Pancreas (tissue), 10 donors: ENCODE measurements at regions not wholly inside any gene's neighbourhood (a gene's known extent, or its start where the extent isn't known, plus 50 kb on each side); places are given as distances from the start of the nearest gene placed in this dataset.

Source experiments
- ATAC-seq, 4 donors: fragments of 200-7000 bp; cut with Tn5 transposase; one replicate each; pipeline versions ENCODE4 v1.8.0 to v1.9.1; 2020; ENCODE audit warnings: mild to moderate bottlenecking in 4 of 4, moderate library complexity in 4 of 4
- DNase-seq, 6 donors: peaks; one replicate each; pipeline ENCODE4 v3.0.0-alpha.2; 2020
- FAIRE-seq: peaks from 2 replicates; lab custom pipeline; 2012; peaks lifted over from hg19 to GRCh38; lab: Jason Lieb, UNC
- H3K27ac ChIP-seq, 4 donors: fragments of 200-600 bp; sonication (generic); 1 replicate in 3 of 4; 2 replicates in 1 of 4; pipeline versions ENCODE4 v1.5.0 to v1.8.0; 2020
- H3K27me3 ChIP-seq, 4 donors: fragments of 200-600 bp; one replicate each; pipeline ENCODE4 v1.8.0; 2021
- H3K36me3 ChIP-seq, 3 donors: fragments of 200-600 bp; sonication (generic) in 1 of 3; one replicate each; pipeline versions ENCODE4 v1.5.0 to v1.8.0; 2020 to 2021
- H3K4me1 ChIP-seq, 3 donors: fragments of 200-600 bp; one replicate each; pipeline ENCODE4 v1.8.0; 2021
- H3K4me3 ChIP-seq, 4 donors: fragments of 200-600 bp; sonication (generic) in 2 of 4; one replicate each; pipeline versions ENCODE4 v1.5.0 to v1.8.0; 2020 to 2021
- H3K9me3 ChIP-seq, 4 donors: fragments of 200-600 bp; one replicate each; pipeline ENCODE4 v1.8.0; 2021
- WGBS, 2 donors: extraction: QIAGEN DNeasy Blood & Tissue Kit; methylation state at CpG; one replicate each; pipeline ENCODE4 v1.1.7; 2013; 5-methylcytosine and 5-hydroxymethylcytosine counted together
- intact Hi-C, 3 donors: fragments of 100-400 bp; cut with DNase I; formaldehyde crosslinking; loops; one replicate each; pipeline versions ENCODE4 v1.11.1 to v1.14.2; 2022
- TF ChIP-seq, protein P1 (sequence below), 4 donors: fragments of 200-600 bp; sonication (generic) in 3 of 4; IDR thresholded peaks; one replicate each; pipeline versions ENCODE4 v1.5.0 to v1.8.0; 2021; ENCODE audit warnings: antibody characterized with exemption in 4 of 4
- donor health status: healthy with polysubstance abuse.
- donor health status: DM: no; HTN: no; CAD: no; lungs with moderate emphysema.
- donor health status: DM: no; HTN: no; CAD: no.
- donor health status: control.
- donor health status: control.
- donor health status: Bipolar disorder and iron deficiency.
- donor health status: DM: yes; HTN: yes; CAD: no.
- donor health status: DM: no; HTN: no; CAD: no.
- donor health status: DM: no; HTN: no; CAD: no.
- donor health status: DM: yes; HTN: yes; CAD: no.

DNA sequence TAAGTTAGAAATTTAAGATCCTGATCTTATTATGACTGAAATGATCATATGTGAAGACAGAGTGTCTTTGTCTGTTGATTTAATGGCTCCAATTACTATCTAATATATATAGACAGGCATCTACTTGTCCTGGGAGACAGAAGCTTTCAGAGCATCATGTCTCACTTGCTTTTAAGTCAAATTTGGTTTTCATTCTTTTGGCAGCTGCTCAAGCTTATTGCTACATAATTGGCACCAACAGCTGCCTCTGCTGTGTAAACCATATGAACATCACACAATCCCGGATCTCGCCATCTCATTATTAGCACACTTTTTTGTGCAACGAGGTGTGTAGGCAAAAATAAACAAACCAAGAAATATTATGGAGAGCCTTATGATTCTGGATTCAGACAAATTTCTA lies 1717.9 kb downstream of the EFNA5 start:
- TF ChIP-seq, protein P1, sequence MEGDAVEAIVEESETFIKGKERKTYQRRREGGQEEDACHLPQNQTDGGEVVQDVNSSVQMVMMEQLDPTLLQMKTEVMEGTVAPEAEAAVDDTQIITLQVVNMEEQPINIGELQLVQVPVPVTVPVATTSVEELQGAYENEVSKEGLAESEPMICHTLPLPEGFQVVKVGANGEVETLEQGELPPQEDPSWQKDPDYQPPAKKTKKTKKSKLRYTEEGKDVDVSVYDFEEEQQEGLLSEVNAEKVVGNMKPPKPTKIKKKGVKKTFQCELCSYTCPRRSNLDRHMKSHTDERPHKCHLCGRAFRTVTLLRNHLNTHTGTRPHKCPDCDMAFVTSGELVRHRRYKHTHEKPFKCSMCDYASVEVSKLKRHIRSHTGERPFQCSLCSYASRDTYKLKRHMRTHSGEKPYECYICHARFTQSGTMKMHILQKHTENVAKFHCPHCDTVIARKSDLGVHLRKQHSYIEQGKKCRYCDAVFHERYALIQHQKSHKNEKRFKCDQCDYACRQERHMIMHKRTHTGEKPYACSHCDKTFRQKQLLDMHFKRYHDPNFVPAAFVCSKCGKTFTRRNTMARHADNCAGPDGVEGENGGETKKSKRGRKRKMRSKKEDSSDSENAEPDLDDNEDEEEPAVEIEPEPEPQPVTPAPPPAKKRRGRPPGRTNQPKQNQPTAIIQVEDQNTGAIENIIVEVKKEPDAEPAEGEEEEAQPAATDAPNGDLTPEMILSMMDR (IDR thresholded peaks at IDR 0.05), result no peak
- intact Hi-C loops, result no loop called here
- Histone ChIP-seq H3K9me3 (no peaks in the 10 kb centered on the region), H3K36me3 (no peaks in the 10 kb centered on the region), H3K4me1 (no peaks in the 10 kb centered on the region), H3K4me3 (no peak overlapping the region), H3K27me3 (no peaks in the 10 kb centered on the region), H3K27ac (no peak overlapping the region)
- 67 to 75% methylated on average over 3 of the region's 3 CpGs for WGBS, 2 donors
- ATAC-seq (no peak), FAIRE-seq (no peak), DNase-seq (no peak)

DNA sequence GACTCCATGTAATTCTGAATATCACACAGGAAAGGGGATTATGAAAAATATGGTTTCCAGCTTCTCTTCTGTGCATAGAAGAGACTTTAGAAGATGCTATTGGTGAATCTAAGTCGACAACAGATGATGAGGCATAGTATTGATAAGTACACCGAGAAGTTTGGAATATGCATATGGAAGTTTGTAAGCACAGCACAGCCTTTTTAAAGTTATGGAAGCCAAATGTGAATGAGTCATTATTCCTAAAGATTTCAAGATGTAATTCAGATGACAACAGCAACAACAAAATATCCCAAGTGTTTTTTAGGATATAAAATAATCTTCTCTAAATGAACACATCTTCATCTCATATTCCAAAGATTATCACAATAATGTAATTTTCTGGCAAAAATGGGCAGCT lies 1723.3 kb downstream of the EFNA5 start:
- no peak overlapping the region for H3K4me3 ChIP-seq
- TF ChIP-seq, protein P1 (IDR thresholded peaks at IDR 0.05), result no peak
- FAIRE-seq (no peak), DNase-seq (no peak), ATAC-seq (no peak)
- no peaks in the 10 kb centered on the region for H3K27me3 ChIP-seq
- WGBS, 2 donors, result 75% methylated on average over 2 of the region's 2 CpGs
- no peaks in the 10 kb centered on the region for H3K9me3 ChIP-seq
- H3K36me3 ChIP-seq, result no peaks in the 10 kb centered on the region
- H3K4me1 ChIP-seq, result no peaks in the 10 kb centered on the region
- intact Hi-C loops, result no loop called here
- H3K27ac ChIP-seq, result no peak overlapping the region

DNA sequence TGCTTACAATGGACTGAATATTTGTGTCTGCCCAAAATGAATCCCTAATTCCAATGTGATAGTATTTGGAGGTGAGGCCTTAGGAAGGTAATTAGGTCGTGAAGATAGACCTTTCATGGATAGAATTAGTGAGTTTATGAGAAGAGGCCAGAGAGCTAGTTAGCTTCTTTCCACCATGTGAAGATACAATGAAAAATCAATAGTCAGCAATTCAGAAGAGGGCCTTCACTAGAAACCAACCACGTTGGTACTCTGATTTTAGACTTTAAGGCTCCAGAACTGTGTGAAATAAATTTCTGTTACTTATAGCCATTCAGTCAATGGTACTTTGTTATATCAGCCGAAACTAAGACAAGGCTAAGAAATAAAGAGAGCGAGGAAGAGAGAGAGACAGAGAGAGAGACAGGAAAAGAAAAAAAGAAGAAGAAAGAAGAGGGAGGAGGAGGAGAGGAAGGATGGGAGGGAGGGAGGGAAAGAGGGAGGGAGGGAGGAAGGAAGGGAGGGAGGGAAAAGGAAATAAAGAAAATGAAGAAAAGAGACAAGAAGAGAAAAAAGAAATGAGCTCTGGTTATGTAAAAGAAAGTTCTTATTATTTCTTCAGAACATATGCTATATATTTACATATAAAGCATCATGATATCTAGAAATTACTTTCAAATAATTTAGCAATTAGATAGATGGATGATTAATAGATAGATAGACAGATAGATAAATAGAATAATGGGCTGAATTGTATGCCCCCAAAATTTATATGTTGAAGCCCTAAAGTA lies 1725.3 kb downstream of the EFNA5 start:
- 74 to 86% methylated on average over 4 of the region's 4 CpGs for WGBS, 2 donors
- no peak for FAIRE-seq
- intact Hi-C loops, result no loop called here

DNA sequence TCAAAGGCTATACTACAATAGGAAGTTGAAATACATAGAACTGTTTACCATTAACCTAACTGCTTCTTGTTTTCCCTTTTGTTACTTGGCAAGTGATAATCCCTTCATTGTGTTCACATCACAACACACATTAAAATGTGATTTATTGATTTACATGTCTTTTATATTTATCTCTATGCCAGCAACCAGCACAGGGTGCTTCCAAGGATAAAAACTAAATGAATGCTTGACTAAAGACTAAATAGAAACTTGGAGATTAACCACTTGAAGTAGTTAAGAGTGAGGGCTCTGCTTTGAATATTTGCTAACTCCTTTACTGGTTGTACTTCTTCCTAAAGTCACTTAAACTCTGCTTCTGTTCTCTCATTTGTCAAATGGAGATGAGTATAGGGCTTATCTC lies 1730.6 kb downstream of the EFNA5 start:
- TF ChIP-seq, protein P1 (IDR thresholded peaks at IDR 0.05), result no peak
- FAIRE-seq (no peak), ATAC-seq (no peak), DNase-seq (no peak)
- H3K27ac ChIP-seq, result no peak overlapping the region
- H3K4me3 ChIP-seq, result no peak overlapping the region
- H3K4me1 ChIP-seq, result no peaks in the 10 kb centered on the region
- H3K27me3 ChIP-seq, result no peaks in the 10 kb centered on the region
- intact Hi-C loops, result no loop called here
- H3K36me3 ChIP-seq, result no peaks in the 10 kb centered on the region
- H3K9me3 ChIP-seq, result no peaks in the 10 kb centered on the region

More for the DNA sequence above, 1725.3 kb downstream of the EFNA5 start:
- H3K9me3 ChIP-seq, result no peaks in the 10 kb centered on the region
- TF ChIP-seq, protein P1 (IDR thresholded peaks at IDR 0.05), result no peak
- DNase-seq (no peak), ATAC-seq (no peak)
- H3K27ac ChIP-seq, result no peak overlapping the region
- H3K4me3 ChIP-seq, result no peak overlapping the region
- no peaks in the 10 kb centered on the region for H3K36me3 ChIP-seq
- H3K4me1 ChIP-seq, result no peaks in the 10 kb centered on the region
- no peaks in the 10 kb centered on the region for H3K27me3 ChIP-seq

DNA sequence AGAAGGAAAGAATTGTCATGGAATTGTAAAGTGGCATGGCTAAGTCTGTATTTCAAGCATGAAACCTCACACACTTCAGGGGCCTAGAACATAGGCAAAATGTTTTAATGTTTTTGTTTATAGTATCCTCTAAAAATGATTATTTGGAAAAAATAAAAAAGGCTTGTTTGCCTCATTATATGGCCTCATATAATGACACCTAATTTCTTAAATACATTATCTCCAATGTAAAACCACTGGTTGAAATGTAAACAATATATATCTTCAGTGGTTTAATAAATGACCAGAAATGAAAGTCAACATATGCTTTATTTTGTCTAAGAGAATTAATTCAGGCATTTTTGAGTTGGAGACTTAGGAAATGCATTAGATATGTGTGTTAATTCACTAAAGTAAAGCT lies 1736.6 kb downstream of the EFNA5 start:
- Histone ChIP-seq H3K36me3 (no peaks in the 10 kb centered on the region), H3K4me3 (no peak overlapping the region), H3K9me3 (no peaks in the 10 kb centered on the region), H3K4me1 (no peaks in the 10 kb centered on the region), H3K27ac (no peak overlapping the region), H3K27me3 (no peaks in the 10 kb centered on the region)
- intact Hi-C loops, result no loop called here
- FAIRE-seq (no peak), ATAC-seq (no peak), DNase-seq (no peak)
- TF ChIP-seq, protein P1 (IDR thresholded peaks at IDR 0.05), result no peak
